SIG-M5 treated with dmso at 0.1 percent for 504 hours (cell line): ENCODE measurements at regions not wholly inside any gene's neighbourhood (a gene's known extent, or its start where the extent isn't known, plus 50 kb on each side); places are given as distances from the start of the nearest gene placed in this dataset.

Experiments
- DNase-seq: peaks from one replicate; lab custom pipeline; 2025; ENCODE audit not compliant: unreplicated experiment; lab: John Stamatoyannopoulos, UW

- DNase-seq: no peak
Measured at GRCh38 chr12:107567876-107568619, 117.6 kb upstream of the PWP1 start.

- DNase-seq: no peak
Measured at GRCh38 chr12:107568718-107569117, 116.9 kb upstream of the PWP1 start.

GRCh38 chr12:107570721-107571120 is 114.9 kb upstream of the PWP1 start:
- DNase-seq: no peak

GRCh38 chr12:107571492-107571891 is 114.1 kb upstream of the PWP1 start:
- DNase-seq: no peak

GRCh38 chr12:107574691-107575090 is 110.9 kb upstream of the PWP1 start:
- no peak for DNase-seq

- DNase-seq: no peak
Measured at GRCh38 chr12:107580750-107581618, 104.6 kb upstream of the PWP1 start.

GRCh38 chr12:107581619-107582015 is 104.0 kb upstream of the PWP1 start:
- DNase-seq: no peak

- no peak for DNase-seq
Measured at GRCh38 chr12:107583551-107583950, 102.0 kb upstream of the PWP1 start.

GRCh38 chr12:107584563-107584962 is 101.0 kb upstream of the PWP1 start:
- no peak for DNase-seq

GRCh38 chr12:107586256-107586970 is 99.2 kb upstream of the PWP1 start:
- DNase-seq: no peak

- DNase-seq: peak; percentile 2
Measured at GRCh38 chr12:107590413-107590812, 95.2 kb upstream of the PWP1 start.

- DNase-seq: no peak
Measured at GRCh38 chr12:107590814-107591375, 94.7 kb upstream of the PWP1 start.

- DNase-seq: peak; percentile 5
Measured at GRCh38 chr12:107593713-107594381, 91.8 kb upstream of the PWP1 start.

- no peak for DNase-seq
Measured at GRCh38 chr12:107594995-107595394, 90.6 kb upstream of the PWP1 start.

- no peak for DNase-seq
Measured at GRCh38 chr12:107597695-107598410, 87.7 kb upstream of the PWP1 start.

- no peak for DNase-seq
Measured at GRCh38 chr12:107598906-107599305, 86.7 kb upstream of the PWP1 start.

GRCh38 chr12:107600581-107601144 is 84.9 kb upstream of the PWP1 start:
- DNase-seq: no peak

- DNase-seq: no peak
Measured at GRCh38 chr12:107602446-107602845, 83.2 kb upstream of the PWP1 start.

- DNase-seq: no peak
Measured at GRCh38 chr12:107605293-107605692, 80.3 kb upstream of the PWP1 start.
